Neural cell (in vitro differentiated cells): ENCODE measurements at regions not wholly inside any gene's neighbourhood (a gene's known extent, or its start where the extent isn't known, plus 50 kb on each side); places are given as distances from the start of the nearest gene placed in this dataset.

Experiments used
- CTCF ChIP-seq: fragments of 450-650 bp; IDR thresholded peaks from 2 replicates; pipeline ENCODE4 v1.5.1; 2014; ENCODE audit warnings: antibody characterized with exemption, mild to moderate bottlenecking, moderate library complexity; ENCODE audit not compliant: poor library complexity, severe bottlenecking
- EZH2 ChIP-seq: fragments of 200-600, 300-800 bp; shearing (Covaris generic), sonication (generic); IDR thresholded peaks from 2 replicates; pipeline ENCODE4 v1.6.1; 2014; ENCODE audit warnings: antibody characterized with exemption, low read length, borderline replicate concordance, mild to moderate bottlenecking; ENCODE audit not compliant: insufficient read depth, poor library complexity, severe bottlenecking
- MXI1 ChIP-seq: fragments of 450-650 bp; conservative IDR thresholded peaks from 2 replicates; pipeline ENCODE4 v1.6.1; 2014; ENCODE audit warnings: antibody characterized with exemption, mild to moderate bottlenecking; ENCODE audit not compliant: poor library complexity, severe bottlenecking
- POLR2AphosphoS5 ChIP-seq: IDR thresholded peaks from 2 replicates; pipeline ENCODE4 v1.6.1; 2012
- SMC3 ChIP-seq: fragments of 450-650 bp; conservative IDR thresholded peaks from 2 replicates; pipeline ENCODE4 v1.6.1; 2014; ENCODE audit warnings: antibody characterized with exemption, mild to moderate bottlenecking, moderate library complexity; ENCODE audit not compliant: poor library complexity

GRCh38 chr9:116060631-116061030, 93.0 kb upstream of the PAPPA start:
- TF ChIP-seq CTCF (no peak), EZH2 (no peak), SMC3 (no peak), MXI1 (no peak), POLR2AphosphoS5 (no peak)
